ENCODE measurements at regions not wholly inside any gene's neighbourhood (a gene's known extent, or its start where the extent isn't known, plus 50 kb on each side); places are given as distances from the start of the nearest gene placed in this dataset.

DNA sequence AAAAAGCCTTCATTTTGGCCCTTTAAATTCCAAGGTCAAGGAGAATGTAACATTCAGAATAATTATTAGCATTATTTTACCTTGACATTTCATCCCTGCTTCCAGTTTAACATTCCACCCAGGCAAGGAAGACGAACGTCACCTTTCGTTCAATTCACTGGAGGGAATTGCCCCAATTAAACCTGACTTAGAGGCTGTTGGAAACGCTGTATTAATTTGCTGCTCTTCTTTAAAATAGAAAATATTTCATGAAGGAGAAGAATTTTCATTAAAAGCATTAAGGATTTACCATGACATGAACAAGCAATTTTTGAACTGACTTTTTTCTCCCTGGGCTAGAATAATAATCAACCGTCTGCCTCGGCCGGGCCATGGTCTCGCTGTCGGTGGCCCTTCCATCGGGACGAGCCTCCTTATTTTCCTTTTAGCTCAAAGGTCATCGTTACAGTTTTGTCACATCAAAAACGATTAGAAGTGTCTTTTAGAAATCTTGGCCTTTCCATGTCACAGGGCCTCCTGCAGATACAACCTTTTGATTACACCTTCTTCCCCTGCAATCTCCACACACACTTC lies 282.9 kb upstream of the SOX4 start:
- Histone ChIP-seq H3K27me3 (ENCODE audit: control insufficient read depth, insufficient read depth, low read length) (no peaks in the 10 kb centered on the region), H3K4me1 (ENCODE audit: control insufficient read depth, insufficient read depth, low read length) (no peaks in the 10 kb centered on the region), H3K4me3 (ENCODE audit: low read length) (no peak overlapping the region), H3K9me3 (ENCODE audit: control insufficient read depth, low read depth, low read length) (no peaks in the 10 kb centered on the region), H3K27ac (ENCODE audit: low read length) (no peak overlapping the region), H3K36me3 (ENCODE audit: control insufficient read depth, insufficient read depth, low read length) (no peaks in the 10 kb centered on the region)
- WGBS (ENCODE audit: insufficient coverage, low lambda C conversion rate) = 85% methylated on average over 6 of the region's 13 CpGs
- no peak for DNase-seq

DNA sequence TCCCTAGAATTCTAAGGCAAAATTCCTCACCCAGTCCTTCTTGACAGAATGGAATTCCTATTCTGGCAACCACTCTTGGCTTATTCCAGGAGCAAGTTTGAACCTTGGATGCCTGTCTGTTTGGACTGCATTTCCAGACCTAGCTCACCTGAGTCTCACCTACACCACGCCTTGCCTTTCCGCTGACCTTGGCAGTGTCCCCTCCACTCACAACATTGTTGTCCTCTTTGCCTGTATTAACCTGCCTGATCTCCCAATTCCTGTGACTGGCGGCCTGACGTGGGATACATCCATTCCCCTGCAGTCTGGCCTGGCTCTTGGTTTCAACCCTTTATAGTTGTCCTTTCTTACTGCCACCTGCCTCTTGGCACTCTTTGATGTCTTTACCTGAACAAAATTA lies 281.4 kb upstream of the SOX4 start:
- H3K27ac ChIP-seq (ENCODE audit: low read length) = no peak overlapping the region
- WGBS (ENCODE audit: insufficient coverage, low lambda C conversion rate) = no CpG with 5 or more reads among the region's 4 CpGs
- DNase-seq = no peak
- no peak overlapping the region for H3K4me3 ChIP-seq (ENCODE audit: low read length)
- no peaks in the 10 kb centered on the region for H3K27me3 ChIP-seq (ENCODE audit: control insufficient read depth, insufficient read depth, low read length)
- H3K4me1 ChIP-seq (ENCODE audit: control insufficient read depth, insufficient read depth, low read length) = no peaks in the 10 kb centered on the region
- no peaks in the 10 kb centered on the region for H3K36me3 ChIP-seq (ENCODE audit: control insufficient read depth, insufficient read depth, low read length)
- no peaks in the 10 kb centered on the region for H3K9me3 ChIP-seq (ENCODE audit: control insufficient read depth, low read depth, low read length)

DNA sequence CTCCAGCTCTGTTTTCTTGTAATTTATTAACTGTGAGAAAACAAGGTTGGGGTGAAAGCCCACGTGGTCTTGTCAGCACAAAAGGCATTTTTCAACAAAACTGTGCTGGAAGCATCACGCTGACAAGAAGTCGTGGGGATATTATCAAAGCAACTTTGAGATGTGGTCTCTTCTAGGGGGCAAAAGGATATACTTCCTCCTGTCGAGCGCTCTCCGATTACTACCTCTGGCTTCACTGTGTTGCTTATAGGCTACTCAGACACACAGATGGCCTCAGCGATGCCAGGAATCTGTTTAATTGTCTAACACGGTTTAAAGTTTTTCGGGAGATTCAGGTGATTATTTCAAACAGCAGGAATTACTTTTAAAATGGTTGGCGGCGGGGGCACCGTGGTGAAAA lies 275.9 kb upstream of the SOX4 start:
- no peaks in the 10 kb centered on the region for H3K36me3 ChIP-seq (ENCODE audit: control insufficient read depth, insufficient read depth, low read length)
- WGBS (ENCODE audit: insufficient coverage, low lambda C conversion rate) = no CpG with 5 or more reads among the region's 12 CpGs
- DNase-seq = no peak
- no peaks in the 10 kb centered on the region for H3K27me3 ChIP-seq (ENCODE audit: control insufficient read depth, insufficient read depth, low read length)
- H3K27ac ChIP-seq (ENCODE audit: low read length) = no peak overlapping the region
- H3K9me3 ChIP-seq (ENCODE audit: control insufficient read depth, low read depth, low read length) = no peaks in the 10 kb centered on the region
- no peaks in the 10 kb centered on the region for H3K4me1 ChIP-seq (ENCODE audit: control insufficient read depth, insufficient read depth, low read length)
- no peak overlapping the region for H3K4me3 ChIP-seq (ENCODE audit: low read length)

DNA sequence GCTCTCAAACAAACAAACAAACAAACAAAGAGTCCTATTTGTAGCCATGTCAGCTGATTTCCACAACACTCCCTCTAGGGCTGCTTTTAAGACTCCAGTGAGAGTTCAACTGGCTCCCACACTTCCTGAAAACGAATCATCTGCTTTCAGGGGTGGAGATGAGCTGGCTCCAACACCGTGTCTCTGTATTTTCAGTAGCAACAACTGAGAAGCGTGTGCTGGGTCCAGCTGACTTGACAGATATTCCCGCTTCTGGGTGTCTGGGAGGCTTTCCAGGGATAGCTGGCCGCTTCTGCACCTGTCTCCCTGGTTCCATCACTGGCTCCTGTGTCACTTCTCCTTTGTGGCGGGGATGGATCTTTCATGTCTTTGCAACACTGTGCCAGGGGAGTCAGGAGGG lies 272.5 kb upstream of the SOX4 start:
- H3K27ac ChIP-seq (ENCODE audit: low read length) = no peak overlapping the region
- no peaks in the 10 kb centered on the region for H3K4me1 ChIP-seq (ENCODE audit: control insufficient read depth, insufficient read depth, low read length)
- no peaks in the 10 kb centered on the region for H3K9me3 ChIP-seq (ENCODE audit: control insufficient read depth, low read depth, low read length)
- no peaks in the 10 kb centered on the region for H3K27me3 ChIP-seq (ENCODE audit: control insufficient read depth, insufficient read depth, low read length)
- H3K36me3 ChIP-seq (ENCODE audit: control insufficient read depth, insufficient read depth, low read length) = no peaks in the 10 kb centered on the region
- no peak for DNase-seq
- WGBS (ENCODE audit: insufficient coverage, low lambda C conversion rate) = no CpG with 5 or more reads among the region's 6 CpGs
- H3K4me3 ChIP-seq (ENCODE audit: low read length) = no peak overlapping the region

DNA sequence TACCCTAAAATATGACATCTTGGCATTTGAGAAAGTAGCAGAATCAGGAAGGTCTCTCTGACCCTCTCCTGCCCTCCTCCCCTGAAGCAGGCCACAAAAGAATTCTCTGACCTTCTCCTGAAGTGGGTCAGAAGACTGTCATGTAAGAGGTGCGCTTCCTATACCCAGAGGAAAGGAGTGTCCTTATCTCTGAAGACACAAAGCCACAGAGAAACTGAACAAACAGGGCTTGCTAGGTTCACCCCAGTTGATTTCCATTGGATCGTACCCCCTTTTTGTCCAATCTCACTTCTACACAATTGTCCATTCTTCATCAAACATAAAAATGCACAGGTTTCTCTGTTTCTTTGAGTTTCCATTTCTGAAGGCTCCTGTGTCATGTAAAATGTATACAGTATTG lies 272.0 kb upstream of the SOX4 start:
- WGBS (ENCODE audit: insufficient coverage, low lambda C conversion rate) = no CpG with 5 or more reads among the region's 2 CpGs
- H3K4me1 ChIP-seq (ENCODE audit: control insufficient read depth, insufficient read depth, low read length) = no peaks in the 10 kb centered on the region
- no peak for DNase-seq
- no peak overlapping the region for H3K4me3 ChIP-seq (ENCODE audit: low read length)
- no peaks in the 10 kb centered on the region for H3K27me3 ChIP-seq (ENCODE audit: control insufficient read depth, insufficient read depth, low read length)
- no peaks in the 10 kb centered on the region for H3K9me3 ChIP-seq (ENCODE audit: control insufficient read depth, low read depth, low read length)
- H3K27ac ChIP-seq (ENCODE audit: low read length) = no peak overlapping the region
- no peaks in the 10 kb centered on the region for H3K36me3 ChIP-seq (ENCODE audit: control insufficient read depth, insufficient read depth, low read length)

DNA sequence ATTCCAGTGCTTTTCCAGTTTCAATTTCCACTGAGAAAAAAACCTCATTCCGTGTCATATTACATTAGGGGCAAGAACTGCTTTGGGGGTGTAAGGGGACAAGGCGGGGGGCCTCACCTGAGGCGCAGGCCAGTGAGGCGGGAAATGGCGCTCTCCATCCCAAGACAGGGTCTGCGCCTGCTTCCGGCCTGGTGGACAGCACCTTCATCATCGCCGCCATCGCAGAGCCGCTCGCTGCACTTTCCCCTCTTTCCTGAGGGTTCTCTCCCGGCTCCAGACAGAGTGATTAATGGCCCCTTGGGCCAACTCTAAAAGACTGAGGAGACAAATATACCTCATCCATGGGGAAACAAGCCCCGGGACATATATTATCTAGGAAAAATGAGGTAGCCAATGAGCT lies 270.0 kb upstream of the SOX4 start:
- no CpG with 5 or more reads among the region's 14 CpGs for WGBS (ENCODE audit: insufficient coverage, low lambda C conversion rate)
- no peaks in the 10 kb centered on the region for H3K36me3 ChIP-seq (ENCODE audit: control insufficient read depth, insufficient read depth, low read length)
- DNase-seq = no peak
- no peaks in the 10 kb centered on the region for H3K27me3 ChIP-seq (ENCODE audit: control insufficient read depth, insufficient read depth, low read length)
- H3K4me1 ChIP-seq (ENCODE audit: control insufficient read depth, insufficient read depth, low read length) = no peaks in the 10 kb centered on the region
- no peaks in the 10 kb centered on the region for H3K9me3 ChIP-seq (ENCODE audit: control insufficient read depth, low read depth, low read length)
- no peak overlapping the region for H3K4me3 ChIP-seq (ENCODE audit: low read length)
- H3K27ac ChIP-seq (ENCODE audit: low read length) = no peak overlapping the region

DNA sequence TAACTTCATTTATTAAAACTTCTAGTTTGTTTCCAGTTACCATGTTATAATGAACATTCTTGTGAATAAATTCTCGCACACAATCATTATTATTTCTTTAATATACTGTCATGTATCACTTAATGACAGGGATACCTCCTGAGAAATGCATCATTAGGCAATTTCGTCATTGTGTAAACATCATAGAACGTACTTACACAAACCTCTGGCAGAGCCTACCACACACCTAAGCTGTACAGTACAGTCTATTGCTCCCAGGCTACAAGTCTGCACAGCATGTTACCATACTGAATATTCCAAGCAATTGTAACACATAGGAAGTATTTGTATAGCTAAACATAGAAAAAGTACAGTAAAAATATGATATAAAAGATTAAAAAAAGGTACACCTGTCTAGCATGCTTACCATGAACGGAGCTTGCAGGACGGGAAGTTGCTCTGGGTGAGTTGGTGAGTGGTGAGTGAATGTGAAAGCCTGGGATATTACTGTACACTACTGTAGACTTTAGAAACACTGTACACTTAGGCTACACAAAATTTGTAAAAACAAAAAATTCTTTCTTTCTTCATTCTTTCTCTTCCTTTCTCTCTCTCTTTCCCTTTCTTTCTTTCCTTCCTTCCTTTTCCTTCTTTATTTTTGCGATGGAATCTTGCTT lies 268.2 kb upstream of the SOX4 start:
- DNase-seq = no peak
- H3K9me3 ChIP-seq (ENCODE audit: control insufficient read depth, low read depth, low read length) = no peaks in the 10 kb centered on the region
- WGBS (ENCODE audit: insufficient coverage, low lambda C conversion rate) = 100% methylated on average over 2 of the region's 6 CpGs
- no peak overlapping the region for H3K4me3 ChIP-seq (ENCODE audit: low read length)
- H3K4me1 ChIP-seq (ENCODE audit: control insufficient read depth, insufficient read depth, low read length) = no peaks in the 10 kb centered on the region
- no peak overlapping the region for H3K27ac ChIP-seq (ENCODE audit: low read length)
- no peaks in the 10 kb centered on the region for H3K27me3 ChIP-seq (ENCODE audit: control insufficient read depth, insufficient read depth, low read length)
- H3K36me3 ChIP-seq (ENCODE audit: control insufficient read depth, insufficient read depth, low read length) = no peaks in the 10 kb centered on the region

DNA sequence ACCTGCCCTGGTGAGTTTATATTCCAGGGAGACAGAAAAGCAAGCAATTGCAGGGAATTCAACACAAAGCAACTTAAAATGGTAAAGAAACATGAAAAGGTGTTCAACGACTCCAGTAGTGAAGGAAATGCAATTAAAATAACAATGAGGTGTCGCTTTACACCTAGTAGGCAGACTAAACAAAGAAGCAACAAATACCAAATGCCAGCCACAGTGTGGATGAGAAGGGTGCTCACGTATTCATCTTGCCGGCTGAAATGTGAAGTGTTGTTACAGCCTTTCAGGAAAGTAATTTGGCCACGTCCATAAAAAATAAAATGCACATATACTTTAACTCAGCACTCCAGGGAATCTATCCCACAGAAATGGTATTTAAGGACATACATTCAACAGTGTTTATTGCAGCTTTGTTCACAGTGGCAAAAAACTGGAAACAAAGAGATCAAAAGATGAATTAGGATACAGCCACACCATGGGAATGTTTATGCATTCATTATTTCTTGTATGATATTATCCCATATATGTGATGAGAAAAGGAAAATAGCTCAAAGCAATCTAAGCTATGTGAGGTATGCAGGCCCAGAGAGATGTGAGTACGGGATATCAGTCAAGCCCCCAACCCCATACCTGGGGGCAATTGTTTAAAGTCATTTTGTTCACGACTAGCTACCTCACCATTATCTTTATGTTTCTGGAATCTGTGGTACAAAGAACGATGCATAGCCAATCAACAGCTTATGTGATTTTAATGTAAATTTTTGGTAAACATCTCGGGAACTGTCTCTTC lies 266.0 kb upstream of the SOX4 start:
- H3K4me1 ChIP-seq (ENCODE audit: control insufficient read depth, insufficient read depth, low read length) = no peaks in the 10 kb centered on the region
- H3K27ac ChIP-seq (ENCODE audit: low read length) = no peak overlapping the region
- H3K27me3 ChIP-seq (ENCODE audit: control insufficient read depth, insufficient read depth, low read length) = no peaks in the 10 kb centered on the region
- H3K36me3 ChIP-seq (ENCODE audit: control insufficient read depth, insufficient read depth, low read length) = no peaks in the 10 kb centered on the region
- 60% methylated on average over 2 of the region's 9 CpGs for WGBS (ENCODE audit: insufficient coverage, low lambda C conversion rate)
- no peaks in the 10 kb centered on the region for H3K9me3 ChIP-seq (ENCODE audit: control insufficient read depth, low read depth, low read length)
- H3K4me3 ChIP-seq (ENCODE audit: low read length) = no peak overlapping the region
- no peak for DNase-seq

DNA sequence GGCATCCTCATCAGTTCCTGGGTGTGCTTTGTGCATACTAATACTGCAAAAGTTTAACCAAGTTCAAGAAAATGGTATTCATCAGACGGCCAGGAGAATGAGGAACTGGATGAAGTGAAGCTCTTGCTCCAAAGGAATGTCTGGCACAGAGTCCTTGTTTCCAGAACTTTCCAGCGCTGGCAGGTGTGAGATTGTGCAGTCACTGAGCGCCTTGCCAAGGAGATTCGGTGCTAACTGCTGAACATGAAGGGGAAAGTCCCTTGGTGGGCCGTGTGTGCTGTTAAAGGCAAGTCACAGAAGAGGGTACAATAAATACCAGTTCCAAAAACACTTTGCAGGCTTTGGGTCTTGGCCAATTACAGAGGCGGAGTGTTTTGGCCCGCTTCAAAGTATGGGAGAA lies 262.3 kb upstream of the SOX4 start:
- H3K36me3 ChIP-seq (ENCODE audit: control insufficient read depth, insufficient read depth, low read length) = no peaks in the 10 kb centered on the region
- DNase-seq = peak; percentile 16 to 24
- H3K27ac ChIP-seq (ENCODE audit: low read length) = no peak overlapping the region
- H3K4me3 ChIP-seq (ENCODE audit: low read length) = no peak overlapping the region
- WGBS (ENCODE audit: insufficient coverage, low lambda C conversion rate) = no CpG with 5 or more reads among the region's 7 CpGs
- H3K27me3 ChIP-seq (ENCODE audit: control insufficient read depth, insufficient read depth, low read length) = no peaks in the 10 kb centered on the region
- no peaks in the 10 kb centered on the region for H3K4me1 ChIP-seq (ENCODE audit: control insufficient read depth, insufficient read depth, low read length)
- H3K9me3 ChIP-seq (ENCODE audit: control insufficient read depth, low read depth, low read length) = no peaks in the 10 kb centered on the region

DNA sequence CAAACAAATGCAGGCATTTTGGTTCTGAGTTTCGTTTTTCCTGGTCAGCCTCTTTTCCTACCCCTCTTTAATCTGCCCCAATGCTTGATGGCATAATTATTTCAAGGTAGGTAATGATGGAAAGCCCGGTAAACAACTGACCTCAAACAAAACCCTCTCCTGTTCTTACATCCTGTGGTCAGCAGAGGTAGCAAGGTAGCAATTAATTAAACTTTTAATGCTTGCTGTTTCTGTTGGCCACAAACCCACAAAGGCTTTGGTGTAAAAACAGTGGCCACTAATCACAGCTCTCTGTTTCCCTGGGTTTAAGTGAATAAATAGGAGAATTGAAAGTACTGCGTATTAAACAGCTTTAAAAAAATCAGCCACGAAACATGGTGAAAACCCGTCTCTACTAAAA lies 261.5 kb upstream of the SOX4 start:
- no peaks in the 10 kb centered on the region for H3K27me3 ChIP-seq (ENCODE audit: control insufficient read depth, insufficient read depth, low read length)
- peaks cover 3% of the 10 kb centered on the region for H3K9me3 ChIP-seq (ENCODE audit: control insufficient read depth, low read depth, low read length)
- H3K4me1 ChIP-seq (ENCODE audit: control insufficient read depth, insufficient read depth, low read length) = no peaks in the 10 kb centered on the region
- 93% methylated on average over 3 of the region's 5 CpGs for WGBS (ENCODE audit: insufficient coverage, low lambda C conversion rate)
- no peak overlapping the region for H3K27ac ChIP-seq (ENCODE audit: low read length)
- no peaks in the 10 kb centered on the region for H3K36me3 ChIP-seq (ENCODE audit: control insufficient read depth, insufficient read depth, low read length)
- no peak for DNase-seq
- no peak overlapping the region for H3K4me3 ChIP-seq (ENCODE audit: low read length)

Measured in large intestine (tissue), 3 donors.